GM18870 (cell line): ENCODE measurements at regions not wholly inside any gene's neighbourhood (a gene's known extent, or its start where the extent isn't known, plus 50 kb on each side); places are given as distances from the start of the nearest gene placed in this dataset.

Experiments used
- ATAC-seq: cut with Tn5 transposase; IDR thresholded peaks from one replicate; pipeline ENCODE4 v1.9.1; 2021; ENCODE audit warnings: moderate library complexity; ENCODE audit not compliant: unreplicated experiment

- no peak for ATAC-seq
Observed at GRCh38 chr6:167507376-167507945, 182.6 kb downstream of the TTLL2 start.

DNA sequence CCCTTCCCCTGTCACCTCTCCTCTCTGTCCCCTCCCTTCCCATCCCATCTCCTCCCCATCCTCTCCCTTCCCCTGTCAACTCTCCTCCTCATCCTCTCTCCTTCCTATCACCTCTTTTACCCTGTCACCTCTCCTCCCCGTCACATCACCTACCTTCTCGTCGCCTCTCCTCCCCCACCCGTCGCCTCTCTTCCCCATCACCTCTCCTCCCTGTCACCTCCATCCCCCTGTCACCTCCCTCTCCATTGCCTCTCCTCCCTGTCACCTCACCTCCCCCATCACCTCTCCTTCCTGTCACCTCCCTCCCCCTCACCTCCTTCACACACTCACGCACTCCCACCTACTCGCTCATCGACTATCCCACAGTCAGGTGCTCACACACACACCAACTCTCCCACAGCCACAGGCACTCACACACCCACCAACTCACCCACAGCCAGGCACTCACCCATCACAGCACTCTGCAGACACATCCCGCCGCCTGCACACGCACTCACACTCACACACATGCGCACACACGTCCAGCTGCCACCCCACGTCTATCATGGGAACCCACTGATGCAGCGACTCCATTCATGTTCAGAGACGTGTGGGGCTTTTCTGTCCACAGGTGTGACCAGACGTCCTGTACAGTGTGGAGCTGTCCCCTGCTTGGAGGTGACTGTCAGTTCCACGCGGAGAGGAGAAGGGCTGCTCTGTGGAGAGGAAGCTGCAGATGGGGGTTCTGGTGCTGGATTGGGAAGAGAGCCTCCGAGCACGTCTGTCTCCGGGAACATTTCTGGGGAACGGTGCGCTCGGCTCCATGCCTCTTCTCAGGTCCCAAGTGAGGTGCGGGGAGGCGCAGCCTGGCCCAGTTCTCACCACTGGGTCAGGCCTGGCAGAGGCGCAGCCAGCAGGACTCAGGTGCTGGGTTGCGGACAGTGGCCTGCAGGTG lies 184.3 kb downstream of the TTLL2 start:
- no peak for ATAC-seq

GRCh38 chr6:167509853-167510220 lies 185.0 kb downstream of the TTLL2 start:
- no peak for ATAC-seq

DNA sequence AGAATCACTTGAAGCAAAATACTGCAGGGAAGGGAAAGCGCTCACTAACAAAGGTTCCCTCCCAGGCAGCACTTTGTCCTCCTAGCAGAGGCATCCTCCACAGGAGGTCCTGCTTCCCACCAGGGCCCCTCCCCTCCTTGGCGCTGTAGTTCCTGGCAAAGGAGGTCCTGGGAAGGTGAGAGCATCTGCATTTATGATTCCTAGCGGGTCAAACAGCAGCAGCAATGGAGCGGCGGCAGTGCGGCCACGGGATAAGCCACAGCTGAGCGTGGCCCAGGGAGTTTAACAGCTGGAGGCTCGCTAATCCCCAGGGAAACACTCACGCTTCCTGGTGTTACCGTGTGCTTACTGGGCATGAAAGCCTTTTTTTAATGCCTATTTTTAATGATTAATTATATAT lies 185.8 kb downstream of the TTLL2 start:
- ATAC-seq, result no peak

- no peak for ATAC-seq
Observed at GRCh38 chr6:167512696-167513375, 187.9 kb downstream of the TTLL2 start.

DNA sequence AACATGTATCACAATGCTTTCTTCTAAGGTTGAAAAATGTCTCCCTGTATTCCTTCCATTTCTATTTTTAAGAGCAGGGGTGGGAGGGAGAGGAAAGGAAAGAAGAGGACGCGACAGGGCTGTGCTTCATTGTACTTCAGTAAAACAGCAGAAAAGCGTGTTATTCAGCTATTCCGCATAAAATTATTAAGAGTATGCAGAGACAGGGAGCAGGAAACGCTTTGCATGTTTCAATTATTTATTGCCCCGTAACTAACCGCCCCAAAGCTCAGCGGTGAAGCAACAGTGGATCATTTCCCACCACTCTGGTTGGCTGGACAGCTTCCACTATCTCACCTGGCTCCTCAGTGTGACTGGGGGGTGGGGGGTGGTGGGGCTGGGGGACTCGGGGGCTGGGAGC lies 188.9 kb downstream of the TTLL2 start:
- ATAC-seq, result no peak

DNA sequence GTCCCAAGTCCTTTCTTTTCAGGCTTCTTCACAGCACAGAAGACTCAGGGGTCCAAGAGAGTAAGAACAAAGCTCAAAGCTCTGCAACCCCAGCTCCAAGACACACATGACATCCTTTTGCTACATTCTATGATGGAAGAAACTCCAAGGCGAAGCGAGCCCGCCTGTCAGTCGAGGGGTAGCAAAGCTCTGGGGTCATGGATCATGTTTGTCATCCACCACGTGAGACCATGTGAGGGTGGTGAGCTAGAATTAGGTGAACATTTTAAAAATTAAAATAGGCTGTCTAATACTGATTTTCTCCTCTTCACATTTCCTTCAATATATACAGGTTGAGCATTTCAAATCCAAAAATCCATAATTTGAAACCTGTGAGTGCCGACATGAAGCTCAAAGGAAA lies 189.6 kb downstream of the TTLL2 start:
- no peak for ATAC-seq

GRCh38 chr6:167515873-167516507 lies 191.1 kb downstream of the TTLL2 start:
- ATAC-seq, result no peak

- ATAC-seq, result no peak
Observed at GRCh38 chr6:167517254-167517916, 192.5 kb downstream of the TTLL2 start.

GRCh38 chr6:167523426-167523825 lies 198.5 kb downstream of the TTLL2 start:
- no peak for ATAC-seq

DNA sequence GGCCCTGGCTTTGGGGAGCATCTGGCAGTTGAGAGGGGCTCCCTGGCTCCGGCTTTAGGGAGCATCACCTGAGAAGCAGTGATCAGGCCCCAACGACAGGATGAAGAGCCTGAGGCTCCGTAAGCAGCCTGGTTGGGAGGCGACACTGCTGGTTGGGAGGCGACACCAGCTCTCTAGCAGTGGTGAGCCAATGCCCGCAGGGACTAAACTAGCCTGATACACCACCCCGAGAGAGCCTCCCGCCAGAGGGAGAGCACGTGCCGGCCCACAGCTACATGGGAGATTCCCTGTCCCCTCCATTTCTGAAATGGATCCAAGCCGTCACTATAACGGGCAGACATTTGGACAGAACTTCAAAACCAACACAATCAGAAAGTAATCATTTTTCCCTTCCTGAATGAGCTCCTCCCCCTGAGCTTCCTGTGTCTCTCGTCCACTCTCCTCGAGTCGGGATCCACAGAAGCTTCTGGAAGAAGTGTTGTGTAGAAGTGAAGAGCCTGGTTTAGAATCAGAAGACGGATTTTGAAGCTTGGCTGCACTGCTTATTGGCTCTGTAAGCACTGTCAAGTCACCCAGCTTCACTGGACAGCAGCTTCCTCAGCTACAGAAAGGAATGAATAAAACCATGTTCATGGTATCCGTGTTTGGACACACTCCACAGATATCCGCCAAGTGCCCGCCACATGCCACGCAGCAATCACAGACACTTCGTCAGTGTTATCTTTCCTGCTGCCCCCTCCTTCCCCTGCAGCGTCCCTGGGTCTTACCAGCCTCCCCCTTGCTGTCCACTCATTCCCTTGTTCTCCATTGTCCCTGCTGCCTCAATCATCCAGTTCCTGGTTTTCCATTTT lies 199.6 kb downstream of the TTLL2 start:
- no peak for ATAC-seq

DNA sequence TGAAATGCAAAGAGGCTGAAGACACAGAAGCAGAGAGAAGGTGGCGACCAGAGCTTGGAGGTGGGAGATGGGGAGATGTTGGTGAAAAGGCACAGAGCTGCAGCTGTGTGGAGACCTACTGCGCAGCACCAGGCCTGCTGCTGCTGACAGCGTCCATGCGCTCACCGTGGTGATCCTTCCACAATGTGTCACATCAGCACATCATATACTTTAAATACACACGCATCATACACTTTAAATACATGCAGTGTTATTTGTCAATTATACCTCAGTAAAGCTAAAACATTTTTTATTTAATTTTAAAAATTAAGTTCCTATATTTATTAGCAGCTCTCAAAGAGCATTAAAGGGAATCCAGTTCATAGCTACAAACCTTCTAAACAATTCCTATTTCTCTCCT lies 200.9 kb downstream of the TTLL2 start:
- ATAC-seq, result no peak

GRCh38 chr6:167526465-167527368 lies 201.8 kb downstream of the TTLL2 start:
- no peak for ATAC-seq

- peak; percentile 84 for ATAC-seq
Observed at GRCh38 chr6:167528239-167528638, 203.4 kb downstream of the TTLL2 start.

GRCh38 chr6:167528976-167529375 lies 204.1 kb downstream of the TTLL2 start:
- no peak for ATAC-seq

DNA sequence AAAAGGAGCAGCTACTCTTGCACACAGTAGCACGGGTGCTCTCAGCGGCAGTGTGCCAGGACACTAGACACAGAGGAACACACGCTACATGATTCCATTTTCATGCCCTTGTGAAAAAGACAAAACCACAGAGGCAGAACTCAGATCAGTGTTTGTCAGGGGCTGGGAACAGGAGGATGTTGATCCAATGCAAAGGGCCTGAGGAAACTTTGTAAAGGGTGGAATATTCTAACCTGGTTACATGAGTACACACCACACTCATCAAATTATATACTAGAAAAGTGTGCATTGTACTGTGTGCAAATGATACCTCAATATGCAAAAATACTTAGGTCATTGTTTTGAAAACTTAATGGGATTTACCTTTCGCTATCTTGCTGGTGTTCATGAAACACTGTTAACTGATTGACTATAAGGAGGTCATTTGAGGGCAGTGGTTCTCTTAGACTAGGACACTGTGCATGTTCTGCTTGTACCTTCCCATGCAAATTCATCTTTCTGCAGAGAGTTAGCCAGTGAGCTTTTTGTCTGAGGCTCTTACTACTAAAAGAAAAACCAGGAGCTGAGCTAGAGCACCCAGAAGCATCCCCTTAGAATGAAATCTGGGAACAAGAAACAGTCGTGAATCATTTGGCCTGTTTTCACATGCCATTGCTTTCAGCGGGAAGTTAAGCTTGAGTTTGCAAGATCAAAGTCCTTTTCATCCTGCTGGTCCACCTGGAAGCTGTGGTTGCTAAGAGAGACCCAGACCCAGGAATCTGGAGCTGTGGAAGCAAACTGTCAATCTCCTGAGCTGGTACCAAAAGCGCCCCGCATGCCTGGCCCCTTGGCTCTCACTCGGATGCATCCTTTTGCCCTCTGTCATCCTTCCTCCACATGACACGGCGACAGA lies 204.8 kb downstream of the TTLL2 start:
- ATAC-seq, result no peak

DNA sequence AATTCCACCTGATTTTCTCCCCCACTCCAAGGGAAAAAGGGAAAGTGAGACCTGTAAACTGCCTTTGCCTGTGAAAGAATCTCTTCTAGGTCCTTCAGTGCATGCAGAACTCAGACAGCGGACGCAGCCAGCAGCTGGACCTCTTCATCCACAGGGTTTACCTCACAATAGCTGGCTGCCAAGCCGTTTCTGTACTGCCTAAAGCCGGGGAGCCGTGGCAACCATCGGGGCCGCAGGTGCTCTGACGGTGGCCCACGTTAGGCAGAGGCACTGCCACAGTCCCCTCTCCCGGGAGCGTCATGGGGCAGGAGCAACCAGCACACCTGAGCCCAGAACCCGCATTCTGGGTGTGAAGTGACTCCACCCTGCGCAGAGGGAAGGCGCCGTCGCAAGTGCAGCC lies 206.1 kb downstream of the TTLL2 start:
- no peak for ATAC-seq
